H1 (cell line): ENCODE measurements at regions not wholly inside any gene's neighbourhood (a gene's known extent, or its start where the extent isn't known, plus 50 kb on each side); places are given as distances from the start of the nearest gene placed in this dataset.

Experiments
- CTCF ChIA-PET: fragments of 300-600 bp; sonication (Branson Sonifier 250); formaldehyde crosslinking; loops from one replicate; lab custom pipeline; 2021; ENCODE audit not compliant: partially characterized antibody; lab: Charles Lee
- POLR2A ChIA-PET: fragments of 300-600 bp; sonication (Branson Sonifier 250); formaldehyde crosslinking; loops from one replicate; lab custom pipeline; 2021; ENCODE audit warnings: inconsistent platforms; ENCODE audit not compliant: partially characterized antibody; lab: Charles Lee
- DNase-seq, 2 experiments: peaks; one replicate each; pipeline versions ENCODE4 v3.0.0 to v3.0.0-alpha.2; 2010 to 2022; ENCODE audit warnings: low spot score in 2 of 2, low read depth in 1 of 2, mixed read lengths in 1 of 2
- FAIRE-seq: peaks from 2 replicates; lab custom pipeline; 2011; peaks lifted over from hg19 to GRCh38; lab: Jason Lieb, UNC
- H2AFZ ChIP-seq: 2 replicates; pipeline ENCODE4 v1.8.1; 2012; ENCODE audit warnings: low read length, inconsistent platforms
- H2AK5ac ChIP-seq: 2 replicates; pipeline ENCODE4 v1.6.1; 2013; ENCODE audit warnings: low read depth, low read length
- H2BK120ac ChIP-seq: replicated peaks from 2 replicates; pipeline ENCODE3; 2013; ENCODE audit warnings: low read depth, low read length, inconsistent platforms
- H2BK12ac ChIP-seq: 2 replicates; pipeline ENCODE4 v1.6.1; 2013; ENCODE audit warnings: low read depth, low read length
- H2BK15ac ChIP-seq: 2 replicates; pipeline ENCODE4 v1.6.1; 2013; ENCODE audit warnings: low read length
- H2BK20ac ChIP-seq: 2 replicates; pipeline ENCODE4 v1.6.1; 2013; ENCODE audit warnings: low read length
- H2BK5ac ChIP-seq: 2 replicates; pipeline ENCODE4 v1.6.1; 2013; ENCODE audit warnings: low read depth, low read length
- H3K14ac ChIP-seq: 2 replicates; pipeline ENCODE4 v1.6.1; 2013; ENCODE audit warnings: inconsistent platforms; ENCODE audit not compliant: insufficient read length
- H3K18ac ChIP-seq: 2 replicates; pipeline ENCODE4 v1.6.1; 2013; ENCODE audit warnings: low read length; ENCODE audit errors: extremely low read depth
- H3K23ac ChIP-seq: 2 replicates; pipeline ENCODE4 v1.6.1; 2013; ENCODE audit warnings: inconsistent platforms; ENCODE audit not compliant: insufficient read length
- H3K23me2 ChIP-seq: 2 replicates; pipeline ENCODE4 v1.6.1; 2013; ENCODE audit warnings: low read depth, low read length
- H3K27ac ChIP-seq: 2 replicates; pipeline ENCODE4 v1.6.1; 2011; ENCODE audit warnings: low read depth, low read length, inconsistent platforms
- H3K27me3 ChIP-seq, 4 experiments: replicated peaks in 1 of 4; 1 replicate in 1 of 4; 2 replicates in 3 of 4; pipeline versions ENCODE4 v1.6.1 to v1.8.1; 2011 to 2013; ENCODE audit warnings: low read length in 3 of 4, mild to moderate bottlenecking in 3 of 4, inconsistent platforms in 2 of 4, mixed read lengths in 2 of 4, moderate library complexity in 1 of 4; ENCODE audit not compliant: control insufficient read depth in 3 of 4, insufficient read depth in 3 of 4; ENCODE audit errors: extremely low read depth in 1 of 4
- H3K36me3 ChIP-seq, 4 experiments: 2 replicates each; pipeline versions ENCODE4 v1.6.1 to v1.8.1; 2011 to 2013; ENCODE audit warnings: mild to moderate bottlenecking in 4 of 4, low read length in 3 of 4, moderate library complexity in 2 of 4, control low read depth in 1 of 4, inconsistent platforms in 1 of 4; ENCODE audit not compliant: insufficient read depth in 4 of 4, control insufficient read depth in 2 of 4
- H3K4ac ChIP-seq: replicated peaks from 2 replicates; pipeline ENCODE3; 2013; ENCODE audit warnings: low read length, low read depth, mixed read lengths, inconsistent platforms; ENCODE audit not compliant: insufficient read length
- H3K4me1 ChIP-seq, 4 experiments: replicated peaks in 1 of 4; 1 replicate in 1 of 4; 2 replicates in 3 of 4; pipeline versions ENCODE4 v1.6.1 to v1.8.1; 2011 to 2013; ENCODE audit warnings: low read length in 3 of 4, inconsistent platforms in 2 of 4, mixed read lengths in 1 of 4; ENCODE audit not compliant: insufficient read depth in 4 of 4, control insufficient read depth in 3 of 4
- H3K4me2 ChIP-seq, 2 experiments: 2 replicates each; pipeline versions ENCODE4 v1.6.1 to v1.8.1; 2011 to 2013; ENCODE audit warnings: low read depth in 2 of 2, low read length in 2 of 2, control low read depth in 1 of 2, inconsistent platforms in 1 of 2, mild to moderate bottlenecking in 1 of 2; ENCODE audit not compliant: insufficient read depth in 1 of 2
- H3K4me3 ChIP-seq, 4 experiments: fragments of 200-600, 300-600 bp in 1 of 4; sonication (generic), shearing (Covaris generic), sonication (Bioruptor Twin) in 1 of 4; 2 replicates each; pipeline versions ENCODE4 v1.5.1 to v1.8.1; 2011 to 2016; ENCODE audit warnings: low read length in 4 of 4, low read depth in 3 of 4, control low read depth in 2 of 4, inconsistent platforms in 2 of 4, mild to moderate bottlenecking in 2 of 4, mixed read lengths in 1 of 4, moderate library complexity in 1 of 4; ENCODE audit not compliant: insufficient read depth in 2 of 4; ENCODE audit errors: extremely low read depth in 1 of 4
- H3K56ac ChIP-seq: replicated peaks from 2 replicates; pipeline ENCODE3; 2013; ENCODE audit warnings: low read depth, mild to moderate bottlenecking, mixed read lengths, low read length, inconsistent platforms; ENCODE audit not compliant: insufficient read length
- H3K79me1 ChIP-seq: 2 replicates; pipeline ENCODE4 v1.6.1; 2013; ENCODE audit warnings: low read depth, low read length, control low read depth
- H3K79me2 ChIP-seq, 2 experiments: 2 replicates each; pipeline versions ENCODE4 v1.6.1 to v1.8.1; 2012 to 2013; ENCODE audit warnings: low read length in 2 of 2, mild to moderate bottlenecking in 2 of 2, inconsistent platforms in 1 of 2; ENCODE audit not compliant: insufficient read depth in 2 of 2, control insufficient read depth in 1 of 2
- H3K9ac ChIP-seq, 4 experiments: replicated peaks in 1 of 4; 1 replicate in 1 of 4; 2 replicates in 3 of 4; pipeline versions ENCODE4 v1.6.1 to v1.8.1; 2011 to 2013; ENCODE audit warnings: low read depth in 3 of 4, low read length in 3 of 4, control low read depth in 2 of 4, mild to moderate bottlenecking in 2 of 4, moderate library complexity in 2 of 4, inconsistent platforms in 1 of 4; ENCODE audit errors: extremely low read depth in 1 of 4
- H3K9me3 ChIP-seq, 2 experiments: 2 replicates each; pipeline versions ENCODE4 v1.6.1 to v1.8.1; 2012 to 2013; ENCODE audit warnings: mild to moderate bottlenecking in 2 of 2, moderate library complexity in 2 of 2, control low read depth in 1 of 2, inconsistent platforms in 1 of 2, low read depth in 1 of 2, low read length in 1 of 2, mixed read lengths in 1 of 2; ENCODE audit not compliant: insufficient read depth in 2 of 2
- H4K20me1 ChIP-seq, 2 experiments: replicated peaks in 1 of 2; 2 replicates each; pipeline versions ENCODE3 to v1.8.1; 2011 to 2013; ENCODE audit warnings: inconsistent platforms in 2 of 2, low read length in 2 of 2, mild to moderate bottlenecking in 1 of 2; ENCODE audit not compliant: insufficient read depth in 2 of 2, control insufficient read depth in 1 of 2
- H4K5ac ChIP-seq: 2 replicates; pipeline ENCODE4 v1.6.1; 2013; ENCODE audit warnings: low read length, low read depth, mixed read lengths, inconsistent platforms; ENCODE audit not compliant: insufficient read length
- H4K8ac ChIP-seq: 2 replicates; pipeline ENCODE4 v1.8.0; 2013; ENCODE audit warnings: mild to moderate bottlenecking, moderate library complexity, low read length, inconsistent platforms; ENCODE audit not compliant: insufficient read depth; ENCODE audit errors: extremely low read depth
- H4K91ac ChIP-seq: replicated peaks from 2 replicates; pipeline ENCODE3; 2013; ENCODE audit warnings: low read length, mixed read lengths, inconsistent platforms; ENCODE audit not compliant: insufficient read length
- BACH1 ChIP-seq: IDR thresholded peaks from 2 replicates; pipeline ENCODE4 v1.6.1; 2012; ENCODE audit warnings: low read length, improper control_type of control experiment
- CTBP2 ChIP-seq: IDR thresholded peaks from 2 replicates; pipeline ENCODE4 v1.7.0; 2011; ENCODE audit warnings: borderline replicate concordance, mild to moderate bottlenecking, moderate library complexity, mixed read lengths, low read length; ENCODE audit not compliant: insufficient read depth, insufficient read length
- EGR1 ChIP-seq: IDR thresholded peaks from 2 replicates; pipeline ENCODE4 v1.6.1; 2011; ENCODE audit warnings: low read depth, low read length, borderline replicate concordance
- FOSL1 ChIP-seq: IDR thresholded peaks from 2 replicates; pipeline ENCODE4 v1.6.1; 2011; ENCODE audit warnings: mild to moderate bottlenecking, low read depth, low read length, moderate library complexity; ENCODE audit not compliant: insufficient read depth
- KDM1A ChIP-seq: fragments of 200-600, 300-600 bp; sonication (generic); IDR thresholded peaks from 2 replicates; pipeline ENCODE4 v1.7.1; 2016; ENCODE audit warnings: mild to moderate bottlenecking, low read length, borderline replicate concordance
- PHF8 ChIP-seq: fragments of 200-600 bp; sonication (generic); conservative IDR thresholded peaks from 2 replicates; pipeline ENCODE4 v1.7.1; 2012; ENCODE audit warnings: low read depth, mild to moderate bottlenecking, inconsistent platforms, low read length, moderate library complexity
- RBBP5 ChIP-seq: IDR thresholded peaks from 2 replicates; pipeline ENCODE4 v1.7.1; 2012; ENCODE audit warnings: low read depth, mild to moderate bottlenecking, inconsistent platforms, low read length, moderate library complexity, borderline replicate concordance
- SIX5 ChIP-seq: IDR thresholded peaks from 2 replicates; pipeline ENCODE4 v1.6.1; 2011; ENCODE audit warnings: mild to moderate bottlenecking, low read depth, low read length
- SP1 ChIP-seq: IDR thresholded peaks from 2 replicates; pipeline ENCODE4 v1.6.1; 2011; ENCODE audit warnings: low read depth, low read length
- SP4 ChIP-seq: IDR thresholded peaks from 2 replicates; pipeline ENCODE4 v1.6.1; 2012; ENCODE audit warnings: low read length, inconsistent platforms
- SUZ12 ChIP-seq: fragments of 200-600 bp; sonication (generic); IDR thresholded peaks from 2 replicates; pipeline ENCODE4 v1.6.1; 2012; ENCODE audit warnings: mild to moderate bottlenecking, inconsistent platforms, low read length, moderate library complexity, mixed read lengths
- ZNF274 ChIP-seq: IDR thresholded peaks from 2 replicates; pipeline ENCODE4 v1.7.0; 2012; ENCODE audit warnings: low read length, borderline replicate concordance; ENCODE audit errors: extremely low read depth
- WGBS, 2 experiments: shearing (Covaris generic) in 1 of 2; methylation state at CpG; one replicate each; pipeline versions ENCODE4 v1.1.6 to v1.1.7; 2013 to 2015; ENCODE audit warnings: low lambda C conversion rate in 2 of 2, mixed read lengths in 2 of 2, inconsistent platforms in 1 of 2, low coverage in 1 of 2, missing lambda C conversion rate in 1 of 2; ENCODE audit not compliant: insufficient replicate concordance in 2 of 2, insufficient coverage in 1 of 2, insufficient read length in 1 of 2; ENCODE audit errors: extremely low coverage in 1 of 2, missing lambda C conversion rate in 1 of 2; 5-methylcytosine and 5-hydroxymethylcytosine counted together
- TF ChIP-seq, protein P1 (sequence below): IDR thresholded peaks from 2 replicates; pipeline ENCODE4 v1.6.1; 2011; ENCODE audit warnings: low read depth, mild to moderate bottlenecking, low read length; ENCODE audit not compliant: insufficient read depth

DNA sequence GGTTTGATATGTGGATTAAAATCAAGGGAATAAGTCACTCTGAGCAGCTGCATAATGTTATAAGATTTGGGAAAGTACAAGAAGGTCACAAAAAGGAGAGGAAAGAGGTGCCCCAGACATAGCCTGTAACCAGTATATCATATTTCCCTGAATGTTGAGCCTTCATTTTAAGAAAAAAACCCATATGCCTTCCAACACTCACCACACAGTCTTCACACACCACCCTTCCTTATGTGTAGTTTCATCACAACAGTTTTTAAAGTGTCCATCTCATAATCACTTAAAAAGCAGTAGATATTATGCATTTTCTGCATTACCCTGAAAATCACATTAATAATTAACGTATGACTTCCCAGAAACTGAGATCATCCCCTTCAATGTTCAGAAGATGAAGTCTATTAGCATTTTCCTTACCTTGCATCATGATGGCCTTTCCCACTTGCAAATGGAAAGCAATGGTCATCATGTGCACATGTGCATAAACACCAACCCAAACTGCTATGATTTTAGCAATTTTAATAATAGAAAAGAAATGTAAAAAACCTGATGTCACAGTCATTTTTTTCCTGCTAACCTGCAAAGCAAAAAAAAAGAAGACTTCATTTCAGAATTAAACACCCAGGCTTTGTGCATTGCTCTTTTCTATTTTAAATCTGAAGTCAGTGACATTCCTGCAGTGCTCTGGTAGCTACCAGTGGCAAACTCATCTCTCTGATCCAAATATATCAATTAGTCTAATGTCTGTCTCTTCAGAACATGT is 465.0 kb downstream of the SUCLG1 start:
- Histone ChIP-seq H4K5ac (no peak overlapping the region), H3K36me3 (no peaks in the 10 kb centered on the region), H3K79me2 (no peaks in the 10 kb centered on the region), H3K4me3 (no peak overlapping the region), H3K4me1 (peaks cover 0 to 5% (median 0%) of the 10 kb centered on the region in 4 experiments; a peak in 1 of 7 replicates), H2BK5ac (no peak overlapping the region), H4K20me1 (no peaks in the 10 kb centered on the region), H3K18ac (no peak overlapping the region), H3K9ac (no peak overlapping the region), H3K4me2 (no peak overlapping the region), H3K79me1 (no peaks in the 10 kb centered on the region), H3K14ac (no peak overlapping the region), H3K4ac (no peak overlapping the region), H2BK12ac (no peak overlapping the region), H2AK5ac (no peak overlapping the region), H3K27ac (no peak overlapping the region), H3K27me3 (no peaks in the 10 kb centered on the region), H4K8ac (no peak overlapping the region), H2BK15ac (no peak overlapping the region), H3K23me2 (no peaks in the 10 kb centered on the region), H2AFZ (no peak overlapping the region), H4K91ac (no peak overlapping the region), H3K23ac (no peak overlapping the region), H3K9me3 (no peaks in the 10 kb centered on the region; a peak in 1 of 4 replicates), H2BK20ac (no peak overlapping the region), H2BK120ac (no peak overlapping the region), H3K56ac (no peak overlapping the region)
- ChIA-PET POLR2A (no interaction called here), CTCF (interaction anchor here (0.6 to 0.8 kb wide), 3 partner anchors 9 to 706 kb away, joined by 3 to 4 read pairs (median 3); no protein-coding TSS in a partner anchor)
- DNase-seq (no peak), FAIRE-seq (no peak)
- WGBS, 2 experiments = 78% methylated on average over 1 of the region's 1 CpG; no CpG with 5 or more reads in 1 of the 2 experiments
- TF ChIP-seq SIX5 = no peak
- no peak for TF ChIP-seq FOSL1
- TF ChIP-seq SP4 = no peak
- TF ChIP-seq SP1 = no peak
- no peak for TF ChIP-seq CTBP2
- no peak for TF ChIP-seq BACH1
- TF ChIP-seq, protein P1, sequence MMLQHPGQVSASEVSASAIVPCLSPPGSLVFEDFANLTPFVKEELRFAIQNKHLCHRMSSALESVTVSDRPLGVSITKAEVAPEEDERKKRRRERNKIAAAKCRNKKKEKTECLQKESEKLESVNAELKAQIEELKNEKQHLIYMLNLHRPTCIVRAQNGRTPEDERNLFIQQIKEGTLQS = no peak
- TF ChIP-seq PHF8 = no peak
- no peak for TF ChIP-seq KDM1A
- no peak for TF ChIP-seq RBBP5
- TF ChIP-seq SUZ12 = no peak
- no peak for TF ChIP-seq EGR1
- TF ChIP-seq ZNF274 = no peak
